IMR-90 (cell line): ENCODE measurements at regions not wholly inside any gene's neighbourhood (a gene's known extent, or its start where the extent isn't known, plus 50 kb on each side); places are given as distances from the start of the nearest gene placed in this dataset.

Source experiments
- ATAC-seq: fragments of 200-7000 bp; cut with Tn5 transposase; 2 replicates; pipeline ENCODE4 v1.9.1; 2020; ENCODE audit warnings: low read depth, mild to moderate bottlenecking, moderate library complexity
- BruUV-seq: library from RNA; stranded (reverse); fragments of 400-500 nt; replicated peaks from 2 replicates; lab custom pipeline; 2021; lab: Mats Ljungman, UMichigan
- CTCF ChIA-PET: fragments of 300-600 bp; formaldehyde crosslinking; extraction: SDS; loops from one replicate; lab custom pipeline; 2021; ENCODE audit warnings: antibody characterized with exemption; lab: Yijun Ruan, JAX
- POLR2A ChIA-PET: fragments of 300-600 bp; sonication (Branson Sonifier 250); formaldehyde crosslinking; loops from one replicate; lab custom pipeline; 2022; ENCODE audit warnings: antibody characterized with exemption; ENCODE audit not compliant: unreplicated experiment; lab: Charles Lee
- DNase-seq: peaks from one replicate; pipeline ENCODE4 v3.0.0; 2013
- H2AFZ ChIP-seq: replicated peaks from 2 replicates; pipeline ENCODE3; 2013; ENCODE audit warnings: low read length, mild to moderate bottlenecking; ENCODE audit not compliant: poor library complexity
- H2AK5ac ChIP-seq: 2 replicates; pipeline ENCODE4 v1.6.1; 2013; ENCODE audit warnings: low read depth, low read length, inconsistent platforms
- H2AK9ac ChIP-seq: replicated peaks from 2 replicates; pipeline ENCODE3; 2013; ENCODE audit warnings: mild to moderate bottlenecking, low read depth, low read length, moderate library complexity; ENCODE audit not compliant: poor library complexity
- H2BK120ac ChIP-seq: 2 replicates; pipeline ENCODE4 v1.6.1; 2013; ENCODE audit warnings: low read depth, low read length, inconsistent platforms
- H2BK15ac ChIP-seq: 3 replicates; pipeline ENCODE4 v1.6.1; 2013; ENCODE audit warnings: low read depth, low read length, inconsistent platforms
- H2BK20ac ChIP-seq: 2 replicates; pipeline ENCODE4 v1.6.1; 2013; ENCODE audit warnings: low read depth, mild to moderate bottlenecking, inconsistent platforms, low read length, moderate library complexity
- H2BK5ac ChIP-seq: 2 replicates; pipeline ENCODE4 v1.6.1; 2013; ENCODE audit warnings: mild to moderate bottlenecking, low read depth, low read length, inconsistent platforms; ENCODE audit not compliant: poor library complexity, severe bottlenecking
- H3K14ac ChIP-seq: replicated peaks from 2 replicates; pipeline ENCODE4 v1.6.1; 2013; ENCODE audit warnings: low read depth, low read length, inconsistent platforms
- H3K18ac ChIP-seq: 2 replicates; pipeline ENCODE4 v1.6.1; 2013; ENCODE audit warnings: low read depth, low read length, control low read depth
- H3K23ac ChIP-seq: 2 replicates; pipeline ENCODE4 v1.6.1; 2013; ENCODE audit warnings: low read depth, low read length, inconsistent platforms
- H3K27ac ChIP-seq: 2 replicates; pipeline ENCODE4 v1.5.1; 2013; ENCODE audit warnings: mild to moderate bottlenecking, control low read depth, low read length; ENCODE audit not compliant: insufficient read depth
- H3K27me3 ChIP-seq: 2 replicates; pipeline ENCODE4 v1.6.1; 2013; ENCODE audit warnings: low read length; ENCODE audit not compliant: control insufficient read depth, insufficient read depth
- H3K36me3 ChIP-seq: 2 replicates; pipeline ENCODE4 v1.6.1; 2013; ENCODE audit warnings: low read length, mixed read lengths; ENCODE audit not compliant: control insufficient read depth, insufficient read depth
- H3K4ac ChIP-seq: 2 replicates; pipeline ENCODE4 v1.6.1; 2013; ENCODE audit warnings: low read depth, low read length, inconsistent platforms
- H3K4me1 ChIP-seq: 2 replicates; pipeline ENCODE4 v1.6.1; 2013; ENCODE audit warnings: low read length, mixed read lengths; ENCODE audit not compliant: control insufficient read depth, insufficient read depth
- H3K4me2 ChIP-seq: 2 replicates; pipeline ENCODE4 v1.6.1; 2013; ENCODE audit warnings: low read depth, mild to moderate bottlenecking, control low read depth, low read length, moderate library complexity
- H3K4me3 ChIP-seq: 2 replicates; pipeline ENCODE4 v1.5.1; 2013; ENCODE audit warnings: low read depth, mild to moderate bottlenecking, control low read depth, low read length, moderate library complexity; ENCODE audit not compliant: insufficient read depth
- H3K56ac ChIP-seq: 2 replicates; pipeline ENCODE4 v1.6.1; 2013; ENCODE audit warnings: low read length, inconsistent platforms; ENCODE audit not compliant: insufficient read depth; ENCODE audit errors: extremely low read depth
- H3K79me1 ChIP-seq, 2 experiments: 2 replicates each; pipeline ENCODE4 v1.6.1; 2013; ENCODE audit warnings: low read length in 2 of 2, inconsistent platforms in 1 of 2, low read depth in 1 of 2
- H3K9ac ChIP-seq: 2 replicates; pipeline ENCODE4 v1.6.1; 2013; ENCODE audit warnings: low read depth, low read length, control low read depth
- H3K9me1 ChIP-seq: 2 replicates; pipeline ENCODE4 v1.6.1; 2013; ENCODE audit warnings: low read length, inconsistent platforms; ENCODE audit not compliant: insufficient read depth
- H3K9me3 ChIP-seq: 2 replicates; pipeline ENCODE4 v1.6.1; 2013; ENCODE audit warnings: low read length; ENCODE audit not compliant: control insufficient read depth, insufficient read depth
- H4K20me1 ChIP-seq: 2 replicates; pipeline ENCODE4 v1.6.1; 2013; ENCODE audit warnings: low read length, inconsistent platforms; ENCODE audit not compliant: insufficient read depth
- H4K5ac ChIP-seq: 2 replicates; pipeline ENCODE4 v1.6.1; 2013; ENCODE audit warnings: mild to moderate bottlenecking, low read depth, low read length, control low read depth
- H4K8ac ChIP-seq, 2 experiments: 2 replicates each; pipeline ENCODE4 v1.6.1; 2013; ENCODE audit warnings: low read depth in 2 of 2, low read length in 2 of 2, control low read depth in 1 of 2, inconsistent platforms in 1 of 2
- H4K91ac ChIP-seq: 2 replicates; pipeline ENCODE4 v1.6.1; 2013; ENCODE audit warnings: low read depth, low read length, inconsistent platforms; ENCODE audit not compliant: insufficient read depth
- CEBPB ChIP-seq: IDR thresholded peaks from 2 replicates; pipeline ENCODE4 v1.6.1; 2012; ENCODE audit warnings: low read depth, low read length, improper control_type of control experiment
- FOS ChIP-seq: fragments of 150-350 bp; IDR thresholded peaks from 2 replicates; pipeline ENCODE4 v1.6.1; 2016; ENCODE audit warnings: low read depth, low read length
- WGBS, 2 experiments: methylation state at CpG; one replicate each; pipeline versions ENCODE4 v1.1.5 to v1.1.7; 2013; ENCODE audit warnings: missing lambda C conversion rate in 2 of 2; ENCODE audit not compliant: insufficient read length in 1 of 2; ENCODE audit errors: extremely low coverage in 2 of 2; 5-methylcytosine and 5-hydroxymethylcytosine counted together
- dilution Hi-C: fragments of 300-500 bp; cut with HindIII; formaldehyde crosslinking; loops from one replicate; pipeline ENCODE4 v1.14.3; 2018; ENCODE audit warnings: low sequenced_read_pairs; ENCODE audit not compliant: unreplicated experiment
- in situ Hi-C: fragments of 300-500 bp; cut with MboI; formaldehyde crosslinking; loops from 3 replicates; pipeline ENCODE4 v1.14.3; 2019; ENCODE audit warnings: low sequenced_read_pairs, inconsistent platforms, mixed read lengths
- intact Hi-C: fragments of 100-400 bp; cut with micrococcal nuclease; formaldehyde crosslinking; loops from 2 replicates; pipeline ENCODE4 v1.10.0; 2022
- TF ChIP-seq, protein P1 (sequence below): conservative IDR thresholded peaks from 2 replicates; pipeline ENCODE4 v1.5.1; 2012; ENCODE audit warnings: mild to moderate bottlenecking, low read depth, low read length, improper control_type of control experiment

DNA sequence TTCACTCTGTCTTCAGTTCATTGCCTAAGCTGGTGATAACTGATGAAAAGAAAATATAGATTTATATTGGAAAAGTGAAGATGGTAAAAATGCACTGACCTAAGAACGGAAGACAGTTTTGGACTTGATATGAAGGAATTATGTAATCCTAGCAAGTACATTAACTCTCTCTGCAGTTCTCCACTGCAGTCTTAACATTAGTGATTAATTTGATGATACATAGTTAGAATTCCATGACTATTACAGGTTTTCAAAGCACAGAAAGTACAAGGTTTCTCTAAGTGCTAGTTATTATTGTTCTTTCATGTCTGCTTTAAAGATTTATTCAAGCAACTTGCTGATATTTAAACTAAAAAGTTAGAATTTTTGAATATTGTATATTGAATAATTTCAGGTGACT is 1591.7 kb upstream of the ADGRL3 start:
- H3K18ac ChIP-seq, result no peak overlapping the region
- no peaks in the 10 kb centered on the region for H3K36me3 ChIP-seq
- H3K4ac ChIP-seq, result no peak overlapping the region
- no peak for ATAC-seq
- intact Hi-C loops, result no loop called here
- no peak overlapping the region for H2AK5ac ChIP-seq
- H4K8ac ChIP-seq, result no peak overlapping the region
- H4K91ac ChIP-seq, result no peak overlapping the region
- H3K23ac ChIP-seq, result no peak overlapping the region
- H3K27me3 ChIP-seq, result no peaks in the 10 kb centered on the region
- WGBS, 2 experiments, result no CpG with 5 or more reads among the region's 1 CpG
- H3K27ac ChIP-seq, result no peak overlapping the region
- no peak overlapping the region for H2BK120ac ChIP-seq
- in situ Hi-C loops, result no loop called here
- H3K4me2 ChIP-seq, result no peak overlapping the region
- H2AK9ac ChIP-seq, result no peak overlapping the region
- CTCF ChIA-PET, result no interaction called here
- no TSS peak for BruUV-seq
- TF ChIP-seq CEBPB (no peak), FOS (no peak)
- TF ChIP-seq, protein P1, sequence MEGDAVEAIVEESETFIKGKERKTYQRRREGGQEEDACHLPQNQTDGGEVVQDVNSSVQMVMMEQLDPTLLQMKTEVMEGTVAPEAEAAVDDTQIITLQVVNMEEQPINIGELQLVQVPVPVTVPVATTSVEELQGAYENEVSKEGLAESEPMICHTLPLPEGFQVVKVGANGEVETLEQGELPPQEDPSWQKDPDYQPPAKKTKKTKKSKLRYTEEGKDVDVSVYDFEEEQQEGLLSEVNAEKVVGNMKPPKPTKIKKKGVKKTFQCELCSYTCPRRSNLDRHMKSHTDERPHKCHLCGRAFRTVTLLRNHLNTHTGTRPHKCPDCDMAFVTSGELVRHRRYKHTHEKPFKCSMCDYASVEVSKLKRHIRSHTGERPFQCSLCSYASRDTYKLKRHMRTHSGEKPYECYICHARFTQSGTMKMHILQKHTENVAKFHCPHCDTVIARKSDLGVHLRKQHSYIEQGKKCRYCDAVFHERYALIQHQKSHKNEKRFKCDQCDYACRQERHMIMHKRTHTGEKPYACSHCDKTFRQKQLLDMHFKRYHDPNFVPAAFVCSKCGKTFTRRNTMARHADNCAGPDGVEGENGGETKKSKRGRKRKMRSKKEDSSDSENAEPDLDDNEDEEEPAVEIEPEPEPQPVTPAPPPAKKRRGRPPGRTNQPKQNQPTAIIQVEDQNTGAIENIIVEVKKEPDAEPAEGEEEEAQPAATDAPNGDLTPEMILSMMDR, result no peak
- H3K9ac ChIP-seq, result no peak overlapping the region
- no peaks in the 10 kb centered on the region for H3K79me1 ChIP-seq
- dilution Hi-C loops, result no loop called here
- no peaks in the 10 kb centered on the region for H3K9me1 ChIP-seq
- POLR2A ChIA-PET, result no interaction called here
- no peak overlapping the region for H2BK20ac ChIP-seq
- H2BK5ac ChIP-seq, result no peak overlapping the region
- H3K4me1 ChIP-seq, result no peaks in the 10 kb centered on the region
- no peak overlapping the region for H3K14ac ChIP-seq
- H2AFZ ChIP-seq, result no peak overlapping the region
- DNase-seq, result no peak
- H3K4me3 ChIP-seq, result no peak overlapping the region
- no peak overlapping the region for H2BK15ac ChIP-seq
- H3K56ac ChIP-seq, result no peak overlapping the region
- H4K20me1 ChIP-seq, result no peaks in the 10 kb centered on the region
- no peak overlapping the region for H4K5ac ChIP-seq
- no peaks in the 10 kb centered on the region; the same call in 1 of the 2 replicates for H3K9me3 ChIP-seq
